ENCODE measurements at regions not wholly inside any gene's neighbourhood (a gene's known extent, or its start where the extent isn't known, plus 50 kb on each side); places are given as distances from the start of the nearest gene placed in this dataset.

- no peak for TF ChIP-seq CTCF (IDR thresholded peaks at IDR 0.05 in 4 of 5, conservative IDR thresholded peaks at IDR 0.05 in 1 of 5)
- TF ChIP-seq POLR2A (IDR thresholded peaks at IDR 0.05), result no peak
These were observed 91.6 kb downstream of the ZNF648 start for GRCh38 chr1:181969902-181970301.

Measured in gastrocnemius medialis (tissue), 4 donors.